Right atrium auricular region (tissue), 2 donors: ENCODE measurements at regions not wholly inside any gene's neighbourhood (a gene's known extent, or its start where the extent isn't known, plus 50 kb on each side); places are given as distances from the start of the nearest gene placed in this dataset.

ENCODE experiments used
- DNase-seq: peaks from one replicate; pipeline ENCODE4 v3.0.0-alpha.2; 2019; ENCODE audit warnings: low spot score
- H3K27ac ChIP-seq, 2 donors: fragments of 200-600 bp; sonication (generic); 1 replicate in 1 of 2; 2 replicates in 1 of 2; pipeline ENCODE4 v1.5.1; 2016 to 2019
- H3K27me3 ChIP-seq, 2 donors: fragments of 200-600 bp; sonication (generic); one replicate each; pipeline versions ENCODE4 v1.5.1 to v1.6.0; 2017 to 2019
- H3K36me3 ChIP-seq: fragments of 200-600 bp; sonication (generic); one replicate; pipeline ENCODE4 v1.5.1; 2016
- H3K4me1 ChIP-seq, 2 donors: fragments of 200-600 bp; sonication (generic); one replicate each; pipeline versions ENCODE4 v1.5.1 to v1.6.0; 2017 to 2019
- H3K4me3 ChIP-seq, 2 donors: fragments of 200-600 bp; sonication (generic); 1 replicate in 1 of 2; 2 replicates in 1 of 2; pipeline ENCODE4 v1.5.1; 2017 to 2019; ENCODE audit warnings: mild to moderate bottlenecking in 1 of 2, moderate library complexity in 1 of 2
- H3K9me3 ChIP-seq, 2 donors: fragments of 200-600 bp; sonication (generic); one replicate each; pipeline ENCODE4 v1.5.1; 2019
- TF ChIP-seq, protein P1 (sequence below), 2 donors: fragments of 200-600 bp; sonication (generic); IDR thresholded peaks; one replicate each; pipeline ENCODE4 v1.5.1; 2019; ENCODE audit warnings: antibody characterized with exemption in 2 of 2

DNA sequence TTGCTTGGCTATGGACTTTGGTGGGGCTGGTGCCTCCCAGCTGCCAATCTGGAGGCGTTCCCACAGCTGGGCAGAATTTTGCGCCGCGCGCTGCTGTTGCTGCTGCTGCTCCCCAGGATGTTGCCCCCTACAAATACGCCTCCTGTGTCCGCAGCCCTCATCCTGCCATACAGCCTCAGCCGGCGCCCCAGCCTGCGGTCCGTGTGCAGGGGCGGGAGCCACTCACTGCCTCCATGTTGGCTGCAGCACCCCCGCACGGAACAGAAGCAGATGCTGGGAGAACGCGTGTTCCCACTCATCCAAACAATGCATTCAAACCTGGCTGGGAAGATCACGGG is 197.7 kb upstream of the MCTP2 start:
- H3K4me1 ChIP-seq, result no peaks in the 10 kb centered on the region
- H3K27me3 ChIP-seq, result no peaks in the 10 kb centered on the region
- no peaks in the 10 kb centered on the region for H3K36me3 ChIP-seq
- TF ChIP-seq, protein P1, sequence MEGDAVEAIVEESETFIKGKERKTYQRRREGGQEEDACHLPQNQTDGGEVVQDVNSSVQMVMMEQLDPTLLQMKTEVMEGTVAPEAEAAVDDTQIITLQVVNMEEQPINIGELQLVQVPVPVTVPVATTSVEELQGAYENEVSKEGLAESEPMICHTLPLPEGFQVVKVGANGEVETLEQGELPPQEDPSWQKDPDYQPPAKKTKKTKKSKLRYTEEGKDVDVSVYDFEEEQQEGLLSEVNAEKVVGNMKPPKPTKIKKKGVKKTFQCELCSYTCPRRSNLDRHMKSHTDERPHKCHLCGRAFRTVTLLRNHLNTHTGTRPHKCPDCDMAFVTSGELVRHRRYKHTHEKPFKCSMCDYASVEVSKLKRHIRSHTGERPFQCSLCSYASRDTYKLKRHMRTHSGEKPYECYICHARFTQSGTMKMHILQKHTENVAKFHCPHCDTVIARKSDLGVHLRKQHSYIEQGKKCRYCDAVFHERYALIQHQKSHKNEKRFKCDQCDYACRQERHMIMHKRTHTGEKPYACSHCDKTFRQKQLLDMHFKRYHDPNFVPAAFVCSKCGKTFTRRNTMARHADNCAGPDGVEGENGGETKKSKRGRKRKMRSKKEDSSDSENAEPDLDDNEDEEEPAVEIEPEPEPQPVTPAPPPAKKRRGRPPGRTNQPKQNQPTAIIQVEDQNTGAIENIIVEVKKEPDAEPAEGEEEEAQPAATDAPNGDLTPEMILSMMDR (IDR thresholded peaks at IDR 0.05), result no peak
- no peak overlapping the region for H3K4me3 ChIP-seq
- DNase-seq, result no peak
- no peak overlapping the region for H3K27ac ChIP-seq
- H3K9me3 ChIP-seq, result no peaks in the 10 kb centered on the region

DNA sequence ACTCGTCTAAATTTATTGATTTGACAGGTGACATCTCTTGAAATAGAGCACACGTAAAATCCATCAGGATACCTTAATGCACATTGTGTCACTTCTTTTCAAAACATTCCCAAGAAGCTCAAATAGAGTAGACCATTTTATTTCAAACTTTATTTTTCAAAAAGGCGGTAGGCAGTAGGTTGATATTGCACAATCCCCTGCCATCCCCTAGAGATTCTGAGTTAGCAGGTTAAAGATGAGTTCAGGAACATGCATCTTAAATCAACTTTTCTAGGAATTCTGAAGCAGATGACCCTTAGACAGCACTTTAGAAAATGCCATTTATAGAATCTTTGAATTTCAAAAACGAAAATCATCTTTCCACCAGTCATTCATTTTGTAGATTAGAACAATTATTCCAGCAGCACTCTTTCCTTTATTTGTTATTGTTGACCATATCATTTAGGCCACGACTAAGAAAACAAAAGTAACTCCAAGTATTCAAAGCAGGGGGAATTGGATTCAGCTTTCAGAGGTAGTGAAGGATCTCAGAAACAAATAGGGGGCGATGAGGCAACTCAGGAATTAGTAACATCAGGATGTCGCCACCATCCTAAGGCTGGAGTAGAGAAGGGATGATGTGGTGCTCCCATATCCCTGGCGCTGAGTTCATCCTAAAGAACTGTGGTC is 198.2 kb upstream of the MCTP2 start:
- no peak for DNase-seq
- H3K4me1 ChIP-seq, result no peaks in the 10 kb centered on the region
- no peaks in the 10 kb centered on the region for H3K9me3 ChIP-seq
- no peak overlapping the region for H3K4me3 ChIP-seq
- H3K36me3 ChIP-seq, result no peaks in the 10 kb centered on the region
- TF ChIP-seq, protein P1 (IDR thresholded peaks at IDR 0.05), result no peak
- H3K27ac ChIP-seq, result no peak overlapping the region
- no peaks in the 10 kb centered on the region for H3K27me3 ChIP-seq

DNA sequence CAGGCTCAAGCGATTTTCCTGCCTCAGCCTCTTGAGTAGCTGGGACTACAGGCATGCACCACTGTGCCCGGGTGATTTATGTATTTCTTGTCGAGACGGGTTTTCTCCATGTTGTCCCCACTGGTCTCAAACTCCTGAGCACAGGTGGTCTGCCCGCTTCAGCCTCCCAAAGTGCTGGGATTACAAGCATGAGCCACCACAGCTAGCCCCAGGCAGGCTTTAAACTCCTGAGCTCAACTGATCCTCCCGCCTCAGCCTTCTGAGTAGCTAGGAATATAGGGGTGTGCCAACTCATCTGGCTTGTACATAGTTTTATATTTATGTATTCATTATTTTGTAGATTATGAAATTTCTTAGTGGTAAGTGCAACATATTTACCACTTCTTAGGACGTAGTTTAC is 198.8 kb upstream of the MCTP2 start:
- no peak overlapping the region for H3K27ac ChIP-seq
- TF ChIP-seq, protein P1 (IDR thresholded peaks at IDR 0.05), result no peak

DNA sequence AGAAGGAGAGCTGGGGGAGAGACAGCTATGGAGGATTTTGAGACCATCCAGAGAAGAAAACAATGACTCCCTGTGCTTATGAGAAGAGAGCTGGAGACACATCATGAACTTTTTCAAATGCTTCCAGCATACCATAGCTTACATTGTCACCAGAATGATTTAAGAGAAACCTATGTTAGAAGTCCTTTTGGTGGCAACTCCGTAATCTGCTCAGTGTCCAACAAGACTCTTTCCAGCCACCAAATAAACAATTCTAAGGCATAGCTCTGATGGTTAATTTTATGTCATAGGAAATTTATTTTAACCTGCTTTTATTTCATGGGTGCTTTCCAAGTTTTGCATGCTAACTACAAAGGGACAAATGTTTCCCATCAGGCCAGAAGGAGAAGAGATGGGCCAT is 200.3 kb upstream of the MCTP2 start:
- H3K27ac ChIP-seq, result no peak overlapping the region
- TF ChIP-seq, protein P1 (IDR thresholded peaks at IDR 0.05), result no peak
- H3K36me3 ChIP-seq, result no peaks in the 10 kb centered on the region
- H3K9me3 ChIP-seq, result no peaks in the 10 kb centered on the region
- no peak overlapping the region for H3K4me3 ChIP-seq
- no peaks in the 10 kb centered on the region for H3K27me3 ChIP-seq
- DNase-seq, result no peak
- no peaks in the 10 kb centered on the region for H3K4me1 ChIP-seq

More for the DNA sequence above, 198.8 kb upstream of the MCTP2 start:
- no peaks in the 10 kb centered on the region for H3K36me3 ChIP-seq
- no peaks in the 10 kb centered on the region for H3K9me3 ChIP-seq
- H3K4me3 ChIP-seq, result no peak overlapping the region
- H3K27me3 ChIP-seq, result no peaks in the 10 kb centered on the region
- DNase-seq, result no peak
- no peaks in the 10 kb centered on the region for H3K4me1 ChIP-seq

DNA sequence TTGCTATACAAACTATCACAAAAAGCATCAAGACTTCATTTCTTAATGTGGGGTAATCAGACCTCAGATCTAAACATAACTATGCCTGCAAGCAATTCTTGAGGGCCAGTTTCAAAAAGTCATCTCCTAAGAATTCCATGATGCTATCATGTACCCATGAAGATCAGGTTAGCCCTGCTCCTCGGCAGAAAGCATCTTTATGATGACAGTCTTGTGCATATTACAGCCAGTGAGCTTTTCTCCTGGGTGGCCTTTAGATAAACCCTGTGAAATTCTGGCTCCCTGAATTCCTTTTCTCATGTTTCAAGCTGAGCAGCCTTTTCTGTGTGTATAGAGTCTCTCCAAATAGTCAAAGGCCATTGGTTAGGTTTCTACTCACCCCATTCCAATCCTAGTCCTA is 201.9 kb upstream of the MCTP2 start:
- no peak for DNase-seq
- no peaks in the 10 kb centered on the region for H3K27me3 ChIP-seq
- no peak overlapping the region for H3K4me3 ChIP-seq
- TF ChIP-seq, protein P1 (IDR thresholded peaks at IDR 0.05), result no peak
- H3K9me3 ChIP-seq, result no peaks in the 10 kb centered on the region
- H3K36me3 ChIP-seq, result no peaks in the 10 kb centered on the region
- no peak overlapping the region for H3K27ac ChIP-seq
- H3K4me1 ChIP-seq, result no peaks in the 10 kb centered on the region

DNA sequence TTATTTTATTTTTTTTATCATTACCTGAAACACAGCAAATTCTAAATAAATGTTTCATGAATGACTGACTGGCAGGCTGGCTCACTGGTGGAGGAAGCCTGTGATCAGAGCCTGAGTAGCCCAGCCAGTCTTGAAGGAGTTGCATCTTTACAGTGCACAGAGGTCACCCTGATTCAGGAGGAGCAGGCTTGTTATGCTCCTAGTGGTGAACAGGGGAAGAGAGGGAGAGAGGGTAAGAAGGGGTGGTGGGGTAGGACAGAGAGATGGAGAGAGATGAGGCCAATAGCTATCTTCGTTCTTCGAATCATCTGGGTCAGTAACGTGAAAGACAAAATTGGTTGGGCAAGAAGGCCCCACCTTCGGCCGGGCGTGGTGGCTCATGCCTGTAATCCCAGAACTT is 202.6 kb upstream of the MCTP2 start:
- Histone ChIP-seq H3K9me3 (no peaks in the 10 kb centered on the region), H3K27me3 (no peaks in the 10 kb centered on the region), H3K4me1 (no peaks in the 10 kb centered on the region), H3K36me3 (no peaks in the 10 kb centered on the region), H3K27ac (no peak overlapping the region), H3K4me3 (no peak overlapping the region)
- DNase-seq, result no peak
- TF ChIP-seq, protein P1 (IDR thresholded peaks at IDR 0.05), result no peak
